Tibial nerve (tissue), 4 donors: ENCODE measurements at regions not wholly inside any gene's neighbourhood (a gene's known extent, or its start where the extent isn't known, plus 50 kb on each side); places are given as distances from the start of the nearest gene placed in this dataset.
A peak's percentile ranks its signal among the peaks of the same experiment; 100 is the strongest.

Experiments used
- EP300 ChIP-seq, 2 donors: sonication (generic); formaldehyde crosslinking; IDR thresholded peaks; one replicate each; pipeline ENCODE4 v1.6.1; 2017; ENCODE audit warnings: antibody characterized with exemption in 2 of 2, mild to moderate bottlenecking in 1 of 2
- POLR2A ChIP-seq, 2 donors: fragments of 450-650 bp; IDR thresholded peaks; one replicate each; pipeline ENCODE4 v1.6.1; 2017; ENCODE audit warnings: antibody characterized with exemption in 2 of 2, mild to moderate bottlenecking in 2 of 2, moderate library complexity in 2 of 2
- TF ChIP-seq, protein P1 (sequence below), 5 experiments: fragments of 200-600 bp in 3 of 5; fragments of 450-650 bp in 2 of 5; sonication (generic) in 3 of 5; IDR thresholded peaks; one replicate each; pipeline ENCODE4 v1.5.1; 2016 to 2019; ENCODE audit warnings: antibody characterized with exemption in 5 of 5, mild to moderate bottlenecking in 3 of 5, moderate library complexity in 2 of 5

DNA sequence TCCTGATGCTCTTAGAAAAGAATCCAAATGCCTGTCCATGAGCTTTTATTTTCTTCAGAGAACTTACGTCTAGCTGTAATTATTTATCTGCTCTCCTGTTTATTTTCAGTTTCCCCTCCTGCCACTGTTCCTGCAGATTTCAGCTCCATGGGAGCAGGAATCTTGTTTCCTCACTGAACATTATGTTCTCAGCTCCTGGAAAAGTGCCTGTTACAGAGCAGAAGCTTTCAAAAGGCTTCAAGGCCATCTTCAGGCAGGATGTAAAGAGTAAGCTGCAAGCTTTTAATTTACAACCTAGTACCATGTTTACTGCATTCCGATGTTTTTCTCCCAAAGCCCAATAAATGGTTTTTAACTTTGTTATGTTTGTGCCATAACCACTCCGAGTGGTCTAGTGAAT is 98.4 kb upstream of the BTG1 start:
- TF ChIP-seq, protein P1, sequence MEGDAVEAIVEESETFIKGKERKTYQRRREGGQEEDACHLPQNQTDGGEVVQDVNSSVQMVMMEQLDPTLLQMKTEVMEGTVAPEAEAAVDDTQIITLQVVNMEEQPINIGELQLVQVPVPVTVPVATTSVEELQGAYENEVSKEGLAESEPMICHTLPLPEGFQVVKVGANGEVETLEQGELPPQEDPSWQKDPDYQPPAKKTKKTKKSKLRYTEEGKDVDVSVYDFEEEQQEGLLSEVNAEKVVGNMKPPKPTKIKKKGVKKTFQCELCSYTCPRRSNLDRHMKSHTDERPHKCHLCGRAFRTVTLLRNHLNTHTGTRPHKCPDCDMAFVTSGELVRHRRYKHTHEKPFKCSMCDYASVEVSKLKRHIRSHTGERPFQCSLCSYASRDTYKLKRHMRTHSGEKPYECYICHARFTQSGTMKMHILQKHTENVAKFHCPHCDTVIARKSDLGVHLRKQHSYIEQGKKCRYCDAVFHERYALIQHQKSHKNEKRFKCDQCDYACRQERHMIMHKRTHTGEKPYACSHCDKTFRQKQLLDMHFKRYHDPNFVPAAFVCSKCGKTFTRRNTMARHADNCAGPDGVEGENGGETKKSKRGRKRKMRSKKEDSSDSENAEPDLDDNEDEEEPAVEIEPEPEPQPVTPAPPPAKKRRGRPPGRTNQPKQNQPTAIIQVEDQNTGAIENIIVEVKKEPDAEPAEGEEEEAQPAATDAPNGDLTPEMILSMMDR (IDR thresholded peaks at IDR 0.05), result peak in 4 of 5 experiments; percentile 22 to 61 (median 31)
- TF ChIP-seq POLR2A (IDR thresholded peaks at IDR 0.05) (peak in 1 of 2 donors; percentile 16), EP300 (IDR thresholded peaks at IDR 0.05) (peak; percentile 97 to 99)
